GM12878 (cell line): ENCODE measurements at regions not wholly inside any gene's neighbourhood (a gene's known extent, or its start where the extent isn't known, plus 50 kb on each side); places are given as distances from the start of the nearest gene placed in this dataset.

ENCODE experiments used
- ATAC-seq: fragments of 200-7000 bp; cut with Tn5 transposase; 3 replicates; pipeline ENCODE4 v1.9.1; 2020; ENCODE audit warnings: mild to moderate bottlenecking, moderate library complexity
- BruUV-seq: library from RNA; stranded (reverse); fragments of 400-500 nt; replicated peaks from 2 replicates; lab custom pipeline; 2021; lab: Mats Ljungman, UMichigan
- CTCF ChIA-PET: fragments of 300-600 bp; sonication (Branson Sonifier 250); formaldehyde crosslinking; extraction: SDS; loops from one replicate; lab custom pipeline; 2021; ENCODE audit warnings: inconsistent platforms; lab: Yijun Ruan, JAX
- POLR2A ChIA-PET: fragments of 350-600 bp; formaldehyde crosslinking; extraction: SDS; loops from one replicate; lab custom pipeline; 2021; ENCODE audit warnings: inconsistent platforms; lab: Charles Lee
- RAD21 ChIA-PET: fragments of 300-600 bp; sonication (Branson Sonifier 250); formaldehyde crosslinking; loops from one replicate; lab custom pipeline; 2023; ENCODE audit warnings: antibody characterized with exemption; ENCODE audit not compliant: unreplicated experiment; lab: Charles Lee
- SMC1A ChIA-PET: fragments of 300-600 bp; sonication (Branson Sonifier 250); formaldehyde crosslinking; loops from one replicate; lab custom pipeline; 2023; ENCODE audit not compliant: unreplicated experiment, uncharacterized antibody; lab: Charles Lee
- DNase-seq: peaks from one replicate; pipeline ENCODE4 v3.0.0-alpha.2; 2011; ENCODE audit warnings: low read depth, low spot score
- FAIRE-seq: peaks from 3 replicates; lab custom pipeline; 2011; peaks lifted over from hg19 to GRCh38; lab: Jason Lieb, UNC
- H2AFZ ChIP-seq: 2 replicates; pipeline ENCODE4 v1.6.0; 2011; ENCODE audit warnings: low read depth, low read length, control low read depth; ENCODE audit not compliant: control insufficient read depth
- H3K27ac ChIP-seq: 2 replicates; pipeline ENCODE4 v1.5.1; 2011; ENCODE audit warnings: control low read depth; ENCODE audit not compliant: control insufficient read depth, insufficient read depth
- H3K27me3 ChIP-seq, 2 experiments: replicated peaks in 1 of 2; 2 replicates each; pipeline versions ENCODE4 v1.6.0 to v1.6.1; 2011; ENCODE audit warnings: low read length in 1 of 2; ENCODE audit not compliant: control insufficient read depth in 2 of 2, insufficient read depth in 2 of 2
- H3K36me3 ChIP-seq, 2 experiments: 2 replicates each; pipeline ENCODE4 v1.5.1; 2011; ENCODE audit warnings: low read length in 1 of 2; ENCODE audit not compliant: control insufficient read depth in 2 of 2, insufficient read depth in 2 of 2
- H3K4me1 ChIP-seq: 2 replicates; pipeline ENCODE4 v1.6.1; 2011; ENCODE audit warnings: mild to moderate bottlenecking, low read length, moderate library complexity, mixed read lengths; ENCODE audit not compliant: control insufficient read depth, insufficient read depth
- H3K4me2 ChIP-seq: 2 replicates; pipeline ENCODE4 v1.6.0; 2011; ENCODE audit warnings: control low read depth; ENCODE audit not compliant: control insufficient read depth, insufficient read depth
- H3K4me3 ChIP-seq: fragments of 200-600 bp; sonication (generic); 2 replicates; pipeline ENCODE4 v1.5.1; 2016
- H3K79me2 ChIP-seq: 2 replicates; pipeline ENCODE4 v1.6.0; 2011; ENCODE audit warnings: low read length; ENCODE audit not compliant: control insufficient read depth, insufficient read depth
- H3K9ac ChIP-seq: 2 replicates; pipeline ENCODE4 v1.8.0; 2011; ENCODE audit warnings: low read length, control low read depth, mixed read lengths; ENCODE audit not compliant: control insufficient read depth, insufficient read depth
- H3K9me3 ChIP-seq: replicated peaks from 3 replicates; pipeline ENCODE4 v1.5.1; 2011; ENCODE audit warnings: mild to moderate bottlenecking, low read length; ENCODE audit not compliant: control insufficient read depth, insufficient read depth
- H4K20me1 ChIP-seq: 2 replicates; pipeline ENCODE4 v1.6.0; 2011; ENCODE audit not compliant: control insufficient read depth, insufficient read depth
- CBX3 ChIP-seq: fragments of 200-600 bp; sonication (generic); IDR thresholded peaks from 2 replicates; pipeline ENCODE4 v1.6.1; 2016; ENCODE audit warnings: low read depth, borderline replicate concordance
- CUX1 ChIP-seq: IDR thresholded peaks from 2 replicates; pipeline ENCODE4 v1.6.1; 2012; ENCODE audit warnings: improper control_type of control experiment, low read depth, low read length; ENCODE audit not compliant: insufficient replicate concordance
- E2F8 ChIP-seq: fragments of 450-650 bp; IDR thresholded peaks from 2 replicates; pipeline ENCODE4 v1.6.1; 2018; ENCODE audit warnings: mild to moderate bottlenecking, low read depth, moderate library complexity; ENCODE audit not compliant: partially characterized antibody
- HDAC6 ChIP-seq: fragments of 200-600 bp; sonication (generic); IDR thresholded peaks from one replicate; pipeline ENCODE4 v1.8.0; 2017; ENCODE audit warnings: antibody characterized with exemption; ENCODE audit not compliant: unreplicated experiment
- HDGF ChIP-seq: fragments of 450-650 bp; IDR thresholded peaks from 2 replicates; pipeline ENCODE4 v1.6.1; 2016; ENCODE audit warnings: antibody characterized with exemption
- JUNB ChIP-seq: IDR thresholded peaks from 2 replicates; pipeline ENCODE4 v1.6.1; 2016; ENCODE audit warnings: antibody characterized with exemption, mild to moderate bottlenecking
- MAX ChIP-seq: IDR thresholded peaks from 2 replicates; pipeline ENCODE4 v1.6.1; 2012; ENCODE audit warnings: low read depth, low read length, improper control_type of control experiment
- NR2C2 ChIP-seq: IDR thresholded peaks from 2 replicates; pipeline ENCODE4 v1.6.1; 2011; ENCODE audit warnings: borderline replicate concordance, low read depth; ENCODE audit not compliant: control insufficient read depth, insufficient read length
- SKIL ChIP-seq: fragments of 450-650 bp; IDR thresholded peaks from 2 replicates; pipeline ENCODE4 v1.6.1; 2017; ENCODE audit warnings: mild to moderate bottlenecking, low read depth, inconsistent platforms; ENCODE audit not compliant: poor library complexity, severe bottlenecking
- SRF ChIP-seq, 2 experiments: IDR thresholded peaks; 2 replicates each; pipeline ENCODE4 v1.6.1; 2011; ENCODE audit warnings: low read depth in 2 of 2, low read length in 2 of 2, mild to moderate bottlenecking in 1 of 2, moderate library complexity in 1 of 2
- STAT1 ChIP-seq: fragments of 450-650 bp; conservative IDR thresholded peaks from 2 replicates; pipeline ENCODE4 v1.6.1; 2014; ENCODE audit warnings: antibody characterized with exemption, mild to moderate bottlenecking
- USF2 ChIP-seq: IDR thresholded peaks from 2 replicates; pipeline ENCODE4 v1.6.1; 2011; ENCODE audit warnings: low read depth, low read length, improper control_type of control experiment, borderline replicate concordance
- ZZZ3 ChIP-seq: IDR thresholded peaks from 2 replicates; pipeline ENCODE4 v1.6.1; 2011; ENCODE audit warnings: low read depth; ENCODE audit not compliant: control insufficient read depth, insufficient read length
- WGBS: methylation state at CpG from one replicate; pipeline ENCODE4 v1.1.6; 2016; ENCODE audit warnings: low lambda C conversion rate; ENCODE audit not compliant: insufficient replicate concordance, insufficient coverage; ENCODE audit errors: missing lambda C conversion rate; 5-methylcytosine and 5-hydroxymethylcytosine counted together
- in situ Hi-C: fragments of 300-500 bp; cut with MboI; formaldehyde crosslinking; loops from 9 replicates; pipeline ENCODE4 v1.14.3; 2018; ENCODE audit warnings: mixed read lengths
- intact Hi-C: fragments of 100-400 bp; cut with micrococcal nuclease; formaldehyde crosslinking; loops from one replicate; pipeline ENCODE4 v1.14.2; 2022; ENCODE audit not compliant: unreplicated experiment

GRCh38 chr9:96175001-96175400 is 127.0 kb downstream of the HSD17B3 start:
- ChIA-PET CTCF (no interaction called here), SMC1A (interaction anchor here (0.8 kb wide), 1 partner anchor 90 kb away, joined by 3 read pairs; no protein-coding TSS in a partner anchor), RAD21 (no interaction called here), POLR2A (no interaction called here)
- peaks cover 0 to 4% of the 10 kb centered on the region in 2 experiments; a peak in 2 of 4 replicates for H3K27me3 ChIP-seq
- intact Hi-C loops (no loop called here), in situ Hi-C loops (no loop called here)
- no peak overlapping the region for H3K4me2 ChIP-seq
- no peak overlapping the region for H3K9ac ChIP-seq
- no peak overlapping the region for H3K27ac ChIP-seq
- H4K20me1 ChIP-seq = no peaks in the 10 kb centered on the region
- DNase-seq (no peak), FAIRE-seq (no peak), ATAC-seq (no peak)
- 78% methylated on average over 1 of the region's 1 CpG for WGBS
- BruUV-seq = no TSS peak
- no peaks in the 10 kb centered on the region for H3K36me3 ChIP-seq
- H3K4me3 ChIP-seq = no peak overlapping the region
- H3K9me3 ChIP-seq = no peaks in the 10 kb centered on the region
- no peak overlapping the region for H2AFZ ChIP-seq
- no peaks in the 10 kb centered on the region for H3K4me1 ChIP-seq
- H3K79me2 ChIP-seq = no peaks in the 10 kb centered on the region
- TF ChIP-seq JUNB (no peak), NR2C2 (no peak), CUX1 (no peak), SRF (IDR thresholded peaks at IDR 0.05; ENCODE audit: low read depth in 2 of 2, low read length in 2 of 2) (no peak), USF2 (no peak), ZZZ3 (no peak), E2F8 (no peak), MAX (no peak), CBX3 (no peak), HDGF (no peak), HDAC6 (no peak), STAT1 (no peak), SKIL (no peak)
